Esophagus mucosa (tissue), 1 donor: ENCODE measurements at regions not wholly inside any gene's neighbourhood (a gene's known extent, or its start where the extent isn't known, plus 50 kb on each side); places are given as distances from the start of the nearest gene placed in this dataset.
"Not testable (repeated sequence)": the region's sequence is repeated elsewhere in the genome, so short reads cannot be mapped to it uniquely, and the experiment has no call there.

Source experiments
- ATAC-seq: fragments of 200-7000 bp; cut with Tn5 transposase; one replicate; pipeline ENCODE4 v1.9.1; 2020
- donor health status: DM: yes; HTN: yes; CAD: no.

DNA sequence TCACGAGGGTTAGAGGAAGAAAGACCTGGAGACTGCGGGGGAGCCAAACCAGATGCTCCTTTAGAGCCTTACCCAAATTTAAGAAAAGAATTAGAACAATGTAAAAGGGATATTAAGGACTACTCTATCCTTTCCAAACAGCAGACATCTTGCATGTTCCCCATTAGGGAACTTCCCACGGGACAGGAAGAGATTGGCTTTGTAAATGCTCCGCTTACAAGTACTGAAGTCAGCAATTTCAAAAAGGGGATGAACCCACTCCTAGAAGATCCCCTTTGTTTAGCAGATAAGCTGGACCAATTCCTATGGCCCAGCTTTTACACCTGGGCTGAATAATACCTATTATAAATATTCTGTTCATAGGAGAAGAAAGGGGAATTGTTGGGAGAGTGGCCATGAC is 74.2 kb downstream of the APOBEC1 start:
- no peak for ATAC-seq

DNA sequence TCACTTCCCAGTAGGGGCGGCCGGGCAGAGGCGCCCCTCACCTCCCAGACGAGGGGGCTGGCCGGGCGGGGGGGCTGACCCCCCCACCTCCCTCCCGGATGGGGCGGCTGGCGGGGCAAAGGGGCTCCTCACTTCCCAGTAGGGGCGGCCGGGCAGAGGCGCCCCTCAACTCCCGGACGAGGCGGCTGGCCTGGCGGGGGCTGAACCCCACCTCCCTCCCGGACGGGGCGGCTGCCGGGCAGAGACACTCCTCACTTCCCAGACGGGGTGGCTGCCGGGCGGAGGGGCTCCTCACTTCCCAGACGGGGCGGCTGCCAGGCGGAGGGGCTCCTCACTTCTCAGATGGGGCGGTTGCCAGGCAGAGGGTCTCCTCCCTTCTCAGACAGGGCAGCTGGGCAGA is 75.6 kb downstream of the APOBEC1 start:
- not testable (repeated sequence) for ATAC-seq

DNA sequence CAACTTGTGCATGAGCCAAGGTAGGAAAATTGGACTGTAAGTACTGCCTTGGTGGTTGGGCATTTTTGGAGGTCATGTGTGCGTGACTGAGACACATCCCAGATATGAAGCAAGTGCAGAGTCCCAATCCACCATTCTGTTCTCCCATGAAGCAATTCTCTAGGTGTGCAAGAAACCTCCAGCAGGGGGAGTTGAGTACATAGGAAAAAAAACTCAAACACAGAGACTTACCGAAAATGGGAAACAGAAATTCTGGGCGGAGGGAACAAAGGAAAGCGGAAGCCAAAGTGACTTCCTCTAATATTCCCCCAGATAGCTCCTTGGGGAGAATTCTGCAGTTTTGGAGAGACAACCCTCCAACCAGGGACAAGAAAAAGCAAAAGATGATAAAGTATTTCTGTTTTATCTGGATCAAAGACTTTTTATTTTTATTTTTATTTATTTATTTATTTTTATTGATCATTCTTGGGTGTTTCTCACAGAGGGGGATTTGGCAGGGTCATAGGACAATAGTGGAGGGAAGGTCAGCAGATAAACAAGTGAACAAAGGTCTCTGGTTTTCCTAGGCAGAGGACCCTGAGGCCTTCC is 76.9 kb downstream of the APOBEC1 start:
- peak; percentile 72 for ATAC-seq

DNA sequence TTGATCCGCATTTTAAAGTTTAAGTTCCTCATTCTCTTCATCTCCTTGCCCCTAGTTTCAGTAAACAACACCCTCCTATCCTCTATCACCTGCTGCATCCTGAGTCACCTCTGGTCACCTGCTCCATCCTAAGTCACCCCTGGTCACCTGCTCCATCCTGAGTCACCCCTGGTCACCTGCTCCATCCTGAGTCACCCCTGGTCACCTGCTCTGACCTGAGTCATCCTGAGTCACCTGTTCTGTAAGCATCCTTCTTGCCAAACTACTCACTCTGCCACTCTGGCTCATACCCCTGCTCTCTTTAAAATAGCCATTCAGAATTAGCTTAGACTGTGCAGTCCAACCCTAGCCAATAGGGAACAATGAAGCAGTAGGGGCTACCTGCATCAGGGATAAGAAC is 80.6 kb upstream of the CD163 start:
- ATAC-seq: peak; percentile 84

DNA sequence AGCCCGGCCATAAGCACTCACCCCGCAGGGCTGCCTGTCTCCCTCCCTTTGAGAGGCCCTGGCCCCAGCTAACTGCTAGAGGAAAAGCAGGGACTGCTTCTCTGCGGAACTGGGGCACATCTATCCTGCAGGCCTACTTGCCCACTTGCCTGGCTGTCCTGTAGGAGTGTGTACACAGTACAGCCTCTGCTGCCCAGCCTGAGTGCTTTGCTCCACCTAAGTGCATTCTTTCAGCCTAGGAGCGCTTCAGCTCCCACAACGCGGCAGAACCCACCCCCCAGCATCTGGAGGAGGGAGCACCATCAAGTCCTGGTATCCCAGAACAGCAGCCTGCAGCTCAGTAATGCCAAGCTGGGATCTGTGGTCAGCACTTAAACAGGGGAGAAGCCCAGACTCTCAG is 79.9 kb upstream of the CD163 start:
- ATAC-seq: no peak

DNA sequence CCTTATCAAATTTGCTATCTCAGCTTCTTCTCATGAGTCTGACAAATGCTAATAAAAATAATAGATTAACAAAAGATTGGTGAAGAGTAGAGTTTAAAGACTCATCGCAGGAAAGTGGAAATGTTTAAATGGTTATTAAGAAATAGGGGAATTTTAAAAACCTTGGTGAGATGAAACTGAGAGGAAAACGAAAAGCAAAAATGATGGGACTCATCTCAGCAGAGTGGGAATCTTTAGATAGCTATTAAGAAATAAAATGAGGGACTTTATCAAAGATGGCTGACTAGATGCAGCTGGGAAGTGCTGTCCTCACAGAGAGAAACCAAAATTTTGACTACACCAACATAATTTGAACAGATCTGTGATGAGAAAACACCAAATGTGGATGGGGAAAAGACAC is 79.2 kb upstream of the CD163 start:
- ATAC-seq: no peak

DNA sequence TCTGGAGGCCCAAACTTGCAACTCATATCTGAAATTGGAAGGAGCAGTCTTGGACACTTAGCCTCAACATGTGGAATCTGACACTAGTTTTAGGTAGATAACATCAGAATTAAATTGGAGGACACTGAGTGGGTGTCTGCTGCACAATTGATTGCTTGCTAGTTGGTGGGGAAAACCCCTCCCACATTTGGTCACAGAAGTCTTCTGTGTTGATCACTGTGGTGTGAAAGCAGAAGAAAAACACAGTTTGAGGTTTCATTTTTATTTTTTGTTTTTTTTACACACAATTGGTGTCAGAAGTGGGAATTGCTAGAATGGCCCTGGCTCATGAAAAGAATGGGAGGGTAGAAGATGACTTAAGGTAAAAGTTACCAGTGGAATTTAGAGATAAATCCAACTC is 78.0 kb upstream of the CD163 start:
- ATAC-seq: no peak

DNA sequence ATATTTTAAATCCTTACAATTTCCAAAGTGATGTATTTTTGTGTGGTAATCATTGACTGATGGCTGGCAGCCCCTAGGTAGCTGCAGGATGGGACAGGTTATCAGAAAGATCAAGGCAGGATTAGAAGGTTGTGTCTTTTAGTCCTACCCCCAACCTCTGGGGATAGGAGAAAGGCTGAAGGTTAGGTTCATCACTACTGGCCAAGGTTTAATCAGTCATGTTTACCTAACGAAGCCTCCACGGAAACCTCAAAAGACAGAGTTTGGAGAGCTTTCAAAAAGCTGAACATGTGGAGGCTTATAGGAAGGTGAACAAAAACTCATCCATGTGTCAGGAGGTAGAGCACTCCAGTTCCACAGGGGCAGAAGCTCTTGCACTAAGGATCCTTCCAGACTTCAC is 77.5 kb upstream of the CD163 start:
- no peak for ATAC-seq

DNA sequence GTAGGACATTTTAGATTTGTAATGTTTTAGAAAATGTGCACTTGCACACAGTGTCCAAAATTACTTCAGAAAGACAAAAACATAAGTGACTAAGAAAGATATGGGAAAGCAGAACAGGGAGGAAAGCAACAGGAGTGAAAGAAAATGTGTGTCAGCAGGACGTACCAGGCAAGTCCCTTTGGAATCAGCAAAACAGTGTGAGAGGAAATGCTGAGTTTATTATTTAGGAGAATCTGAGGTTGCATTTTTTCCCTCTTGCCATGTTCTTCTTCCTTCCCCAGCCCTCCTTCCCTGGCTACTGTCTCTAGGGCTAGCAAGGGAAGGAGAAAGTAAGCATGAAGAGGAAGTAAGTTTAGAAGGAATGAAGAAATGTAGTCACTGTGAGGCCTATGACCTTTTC is 67.7 kb upstream of the CD163 start:
- no peak for ATAC-seq

DNA sequence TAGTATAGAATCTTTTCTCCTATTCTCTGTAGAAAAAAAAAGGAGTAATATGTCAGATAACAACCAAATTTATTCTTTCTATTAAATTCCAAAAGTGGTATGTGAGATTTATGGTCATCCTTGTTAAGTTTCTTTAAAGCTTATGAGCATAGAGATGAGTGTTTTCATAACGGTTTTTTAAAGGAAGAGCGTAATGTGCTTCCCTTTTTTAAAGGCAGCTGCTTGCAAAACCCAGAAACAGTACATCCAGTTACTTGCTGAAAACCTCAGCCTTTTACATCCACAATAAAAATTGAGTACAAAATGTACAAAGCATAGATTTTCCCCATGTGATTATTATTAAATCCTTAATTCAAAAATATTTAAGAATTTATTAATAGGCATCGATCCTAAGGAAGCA is 53.6 kb upstream of the CD163 start:
- ATAC-seq: no peak

DNA sequence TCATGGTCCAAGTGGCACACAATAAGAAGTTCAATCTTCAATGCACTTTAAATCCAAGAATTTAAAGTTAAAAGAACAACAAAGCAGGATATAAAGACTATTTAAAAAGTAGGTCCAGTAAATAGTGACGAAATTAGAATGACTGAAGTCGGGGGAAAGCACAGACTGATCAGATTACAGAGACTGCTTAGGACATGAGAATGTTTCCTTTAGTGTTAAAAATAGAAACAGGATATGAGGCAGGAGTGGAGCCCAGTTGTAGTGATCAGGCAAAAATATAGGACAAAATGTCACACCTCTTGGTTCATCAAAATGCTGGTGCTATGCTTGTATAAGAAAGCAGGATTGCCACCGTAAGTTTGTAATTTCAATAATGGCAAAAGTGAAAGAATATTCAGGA is 52.2 kb upstream of the CD163 start:
- no peak for ATAC-seq

DNA sequence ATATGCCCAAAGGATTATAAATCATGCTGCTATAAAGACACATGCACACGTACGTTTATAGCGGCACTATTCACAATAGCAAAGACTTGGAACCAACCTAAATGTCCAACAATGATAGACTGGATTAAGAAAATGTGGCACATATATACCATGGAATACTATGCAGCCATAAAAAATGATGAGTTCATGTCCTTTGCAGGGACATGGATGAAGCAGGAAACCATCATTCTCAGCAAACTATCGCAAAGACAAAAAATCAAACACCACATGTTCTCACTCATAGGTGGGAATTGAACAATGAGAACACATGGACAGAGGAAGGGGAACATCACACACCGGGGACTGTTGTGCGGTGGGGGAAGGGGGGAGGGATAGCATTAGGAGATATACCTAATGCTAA is 51.3 kb upstream of the CD163 start:
- not testable (repeated sequence) for ATAC-seq
